PFSK-1 (cell line): ENCODE measurements at regions not wholly inside any gene's neighbourhood (a gene's known extent, or its start where the extent isn't known, plus 50 kb on each side); places are given as distances from the start of the nearest gene placed in this dataset.

Experiments used
- FOXP2 ChIP-seq: optimal IDR thresholded peaks from 2 replicates; pipeline ENCODE3; 2011; ENCODE audit warnings: borderline replicate concordance, control low read depth, inconsistent platforms; ENCODE audit not compliant: insufficient read depth; ENCODE audit errors: extremely low read length, extremely low read depth
- REST ChIP-seq, 2 experiments: IDR thresholded peaks; 2 replicates each; pipeline versions ENCODE4 v1.6.1 to v1.8.0; 2011 to 2012; ENCODE audit warnings: low read depth in 2 of 2, low read length in 2 of 2, control low read depth in 1 of 2, inconsistent platforms in 1 of 2, mild to moderate bottlenecking in 1 of 2, moderate library complexity in 1 of 2; ENCODE audit not compliant: insufficient read depth in 1 of 2
- TAF1 ChIP-seq: IDR thresholded peaks from 2 replicates; pipeline ENCODE4 v1.6.1; 2012; ENCODE audit warnings: low read length, control low read depth, borderline replicate concordance; ENCODE audit not compliant: insufficient read depth

- no peak for TF ChIP-seq REST (IDR thresholded peaks at IDR 0.05; ENCODE audit: insufficient read depth in 1 of 2, low read depth in 2 of 2, low read length in 2 of 2)
- TF ChIP-seq FOXP2, result no peak
- no peak for TF ChIP-seq TAF1
Measured at GRCh38 chr21:25092441-25093011, 514.8 kb downstream of the MRPL39 start.
